IMR-90 (cell line): ENCODE measurements at regions not wholly inside any gene's neighbourhood (a gene's known extent, or its start where the extent isn't known, plus 50 kb on each side); places are given as distances from the start of the nearest gene placed in this dataset.
"Not testable (repeated sequence)": the region's sequence is repeated elsewhere in the genome, so short reads cannot be mapped to it uniquely, and the experiment has no call there.

Source experiments
- CHD1 ChIP-seq: IDR thresholded peaks from 2 replicates; pipeline ENCODE4 v1.6.1; 2012; ENCODE audit warnings: low read depth, low read length, improper control_type of control experiment
- CTCF ChIP-seq: conservative IDR thresholded peaks from 2 replicates; pipeline ENCODE4 v1.5.1; 2012; ENCODE audit warnings: mild to moderate bottlenecking, low read depth, low read length, improper control_type of control experiment
- FOS ChIP-seq: fragments of 150-350 bp; IDR thresholded peaks from 2 replicates; pipeline ENCODE4 v1.6.1; 2016; ENCODE audit warnings: low read depth, low read length
- POLR2A ChIP-seq: IDR thresholded peaks from 2 replicates; pipeline ENCODE4 v1.6.1; 2012; ENCODE audit warnings: mild to moderate bottlenecking, low read depth, low read length

GRCh38 chr17:432471-432870 is 79.9 kb upstream of the RPH3AL start:
- not testable (repeated sequence) for TF ChIP-seq CTCF, POLR2A, CHD1, FOS
